PC-3 (cell line): ENCODE measurements at regions not wholly inside any gene's neighbourhood (a gene's known extent, or its start where the extent isn't known, plus 50 kb on each side); places are given as distances from the start of the nearest gene placed in this dataset.

Experiments used
- EZH2 ChIP-seq: fragments of 300-600 bp; sonication (generic); IDR thresholded peaks from one replicate; pipeline ENCODE4 v1.6.1; 2017; ENCODE audit warnings: antibody characterized with exemption, mild to moderate bottlenecking, low read length; ENCODE audit not compliant: unreplicated experiment
- EZH2phosphoT487 ChIP-seq: fragments of 300-600 bp; sonication (generic); IDR thresholded peaks from 2 replicates; pipeline ENCODE4 v1.6.1; 2018; ENCODE audit warnings: mild to moderate bottlenecking, antibody characterized with exemption, low read length, borderline replicate concordance
- TF ChIP-seq, protein P1 (sequence below): fragments of 300-600 bp; sonication (generic); conservative IDR thresholded peaks from 2 replicates; pipeline ENCODE4 v1.5.1; 2017; ENCODE audit warnings: antibody characterized with exemption, low read depth, mild to moderate bottlenecking, low read length

DNA sequence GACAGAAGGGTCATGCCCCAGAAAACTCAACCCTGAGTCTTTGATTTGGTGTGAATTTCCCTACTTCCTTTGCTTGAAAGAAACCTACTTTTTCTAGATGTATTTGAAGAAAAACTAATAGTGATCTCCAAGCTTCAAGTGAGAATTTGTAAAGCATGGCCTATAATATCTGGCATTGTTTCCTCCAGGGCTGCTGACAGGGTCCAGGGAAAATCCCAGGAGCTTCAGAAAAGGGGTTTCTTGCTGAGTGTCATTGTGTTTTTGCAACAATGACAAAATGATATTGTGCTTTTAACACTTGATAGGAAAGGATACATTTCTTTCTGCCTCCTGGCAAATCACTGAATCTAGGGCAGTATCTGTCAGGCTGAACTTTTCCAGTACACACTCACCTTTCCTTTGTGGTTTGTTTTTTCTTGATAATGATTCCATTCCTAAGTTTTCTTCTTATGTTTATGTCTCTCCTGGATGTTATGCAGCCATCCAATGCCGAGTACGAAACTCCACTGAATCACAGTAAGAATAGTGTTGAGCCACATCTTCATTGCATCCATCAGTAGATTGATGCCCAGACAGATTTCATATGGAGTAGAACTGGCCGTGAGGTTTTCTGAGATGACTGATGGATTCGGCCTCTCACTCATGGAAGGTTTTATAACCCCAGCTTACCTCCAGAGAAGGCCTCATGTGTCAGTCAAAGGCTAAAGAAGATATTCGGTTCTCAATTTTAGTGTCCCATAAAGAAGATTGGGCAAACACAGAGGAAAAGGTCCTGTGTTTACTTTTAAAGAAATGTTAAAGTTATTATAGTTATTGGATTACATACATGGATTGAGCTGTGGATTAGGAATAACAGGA, 76.9 kb upstream of the STEAP1B start:
- TF ChIP-seq, protein P1, sequence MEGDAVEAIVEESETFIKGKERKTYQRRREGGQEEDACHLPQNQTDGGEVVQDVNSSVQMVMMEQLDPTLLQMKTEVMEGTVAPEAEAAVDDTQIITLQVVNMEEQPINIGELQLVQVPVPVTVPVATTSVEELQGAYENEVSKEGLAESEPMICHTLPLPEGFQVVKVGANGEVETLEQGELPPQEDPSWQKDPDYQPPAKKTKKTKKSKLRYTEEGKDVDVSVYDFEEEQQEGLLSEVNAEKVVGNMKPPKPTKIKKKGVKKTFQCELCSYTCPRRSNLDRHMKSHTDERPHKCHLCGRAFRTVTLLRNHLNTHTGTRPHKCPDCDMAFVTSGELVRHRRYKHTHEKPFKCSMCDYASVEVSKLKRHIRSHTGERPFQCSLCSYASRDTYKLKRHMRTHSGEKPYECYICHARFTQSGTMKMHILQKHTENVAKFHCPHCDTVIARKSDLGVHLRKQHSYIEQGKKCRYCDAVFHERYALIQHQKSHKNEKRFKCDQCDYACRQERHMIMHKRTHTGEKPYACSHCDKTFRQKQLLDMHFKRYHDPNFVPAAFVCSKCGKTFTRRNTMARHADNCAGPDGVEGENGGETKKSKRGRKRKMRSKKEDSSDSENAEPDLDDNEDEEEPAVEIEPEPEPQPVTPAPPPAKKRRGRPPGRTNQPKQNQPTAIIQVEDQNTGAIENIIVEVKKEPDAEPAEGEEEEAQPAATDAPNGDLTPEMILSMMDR, result no peak
- TF ChIP-seq EZH2 (no peak), EZH2phosphoT487 (no peak)
